BE2C (cell line): ENCODE measurements at regions not wholly inside any gene's neighbourhood (a gene's known extent, or its start where the extent isn't known, plus 50 kb on each side); places are given as distances from the start of the nearest gene placed in this dataset.

Experiments
- DNase-seq: peaks from one replicate; pipeline ENCODE4 v3.0.0-alpha.2; 2020
- H3K27me3 ChIP-seq: fragments of 250-450 bp; sonication (Bioruptor Pico); 2 replicates; pipeline ENCODE4 v1.5.1; 2020; ENCODE audit warnings: mild to moderate bottlenecking
- H3K36me3 ChIP-seq: fragments of 250-450 bp; sonication (Bioruptor Pico); 2 replicates; pipeline ENCODE4 v1.5.1; 2020; ENCODE audit warnings: mild to moderate bottlenecking
- H3K4me1 ChIP-seq: fragments of 250-450 bp; sonication (Bioruptor Pico); 2 replicates; pipeline ENCODE4 v1.5.1; 2020
- H3K4me3 ChIP-seq: 2 replicates; pipeline ENCODE4 v1.5.1; 2011; ENCODE audit warnings: low read depth, low read length
- H3K9me3 ChIP-seq: fragments of 250-450 bp; sonication (Bioruptor Pico); 2 replicates; pipeline ENCODE4 v1.5.1; 2020
- CTCF ChIP-seq: IDR thresholded peaks from 2 replicates; pipeline ENCODE4 v1.5.1; 2012; ENCODE audit warnings: mild to moderate bottlenecking, low read depth, low read length

GRCh38 chr6:169885131-169885530 is 133.7 kb downstream of the ERMARD start:
- peaks cover 6% of the 10 kb centered on the region; the same call in 1 of the 2 replicates for H3K27me3 ChIP-seq
- H3K4me3 ChIP-seq, result no peak overlapping the region
- H3K36me3 ChIP-seq, result no peaks in the 10 kb centered on the region
- no peak for TF ChIP-seq CTCF
- DNase-seq, result no peak
- H3K4me1 ChIP-seq, result no peaks in the 10 kb centered on the region
- H3K9me3 ChIP-seq, result no peaks in the 10 kb centered on the region

- H3K36me3 ChIP-seq, result no peaks in the 10 kb centered on the region
- no peak overlapping the region for H3K4me3 ChIP-seq
- DNase-seq, result no peak
- no peaks in the 10 kb centered on the region for H3K9me3 ChIP-seq
- H3K4me1 ChIP-seq, result no peaks in the 10 kb centered on the region
- no peak for TF ChIP-seq CTCF
- peaks cover 6% of the 10 kb centered on the region; the same call in 1 of the 2 replicates for H3K27me3 ChIP-seq
Measured at GRCh38 chr6:169884158-169884557, 132.7 kb downstream of the ERMARD start.

- no peaks in the 10 kb centered on the region for H3K36me3 ChIP-seq
- H3K27me3 ChIP-seq, result peaks cover 6% of the 10 kb centered on the region; the same call in 1 of the 2 replicates
- H3K4me1 ChIP-seq, result no peaks in the 10 kb centered on the region
- no peak for DNase-seq
- H3K4me3 ChIP-seq, result no peak overlapping the region
- no peak for TF ChIP-seq CTCF
- no peaks in the 10 kb centered on the region for H3K9me3 ChIP-seq
Measured at GRCh38 chr6:169883316-169883715, 131.9 kb downstream of the ERMARD start.

GRCh38 chr6:169881976-169882375 is 130.6 kb downstream of the ERMARD start:
- TF ChIP-seq CTCF, result no peak

GRCh38 chr6:169881398-169881797 is 130.0 kb downstream of the ERMARD start:
- Histone ChIP-seq H3K4me3 (no peak overlapping the region), H3K36me3 (no peaks in the 10 kb centered on the region), H3K9me3 (no peaks in the 10 kb centered on the region), H3K4me1 (no peaks in the 10 kb centered on the region), H3K27me3 (peaks cover 6% of the 10 kb centered on the region; the same call in 1 of the 2 replicates)
- DNase-seq, result no peak
- TF ChIP-seq CTCF, result no peak

More at GRCh38 chr6:169881976-169882375, 130.6 kb downstream of the ERMARD start:
- H3K9me3 ChIP-seq, result no peaks in the 10 kb centered on the region
- no peak overlapping the region for H3K4me3 ChIP-seq
- DNase-seq, result no peak
- H3K36me3 ChIP-seq, result no peaks in the 10 kb centered on the region
- H3K4me1 ChIP-seq, result no peaks in the 10 kb centered on the region
- peaks cover 6% of the 10 kb centered on the region; the same call in 1 of the 2 replicates for H3K27me3 ChIP-seq

GRCh38 chr6:169880516-169880915 is 129.1 kb downstream of the ERMARD start:
- no peaks in the 10 kb centered on the region for H3K36me3 ChIP-seq
- no peak overlapping the region for H3K4me3 ChIP-seq
- no peaks in the 10 kb centered on the region for H3K4me1 ChIP-seq
- no peaks in the 10 kb centered on the region for H3K9me3 ChIP-seq
- H3K27me3 ChIP-seq, result peaks cover 6% of the 10 kb centered on the region; the same call in 1 of the 2 replicates
- no peak for TF ChIP-seq CTCF
- no peak for DNase-seq
